D341Med (cell line): ENCODE measurements at regions not wholly inside any gene's neighbourhood (a gene's known extent, or its start where the extent isn't known, plus 50 kb on each side); places are given as distances from the start of the nearest gene placed in this dataset.
A peak's percentile ranks its signal among the peaks of the same experiment; 100 is the strongest.

ENCODE experiments used
- DNase-seq: peaks from one replicate; pipeline ENCODE4 v3.0.0; 2012; ENCODE audit warnings: low spot score

- no peak for DNase-seq
Observed at GRCh38 chrX:5528057-5528456, 700.6 kb downstream of the NLGN4X start.

GRCh38 chrX:5526191-5526590 is 702.5 kb downstream of the NLGN4X start:
- no peak for DNase-seq

- DNase-seq = no peak
Observed at GRCh38 chrX:5490786-5491563, 737.7 kb downstream of the NLGN4X start.

- no peak for DNase-seq
Observed at GRCh38 chrX:5474282-5474681, 754.4 kb downstream of the NLGN4X start.

GRCh38 chrX:5458300-5458842 is 770.3 kb downstream of the NLGN4X start:
- DNase-seq = peak; percentile 15

GRCh38 chrX:5449323-5449722 is 779.3 kb downstream of the NLGN4X start:
- DNase-seq = no peak

- no peak for DNase-seq
Observed at GRCh38 chrX:5431823-5432222, 796.8 kb downstream of the NLGN4X start.

- no peak for DNase-seq
Observed at GRCh38 chrX:5425119-5425518, 803.5 kb downstream of the NLGN4X start.

- DNase-seq = no peak
Observed at GRCh38 chrX:5417381-5417780, 811.3 kb downstream of the NLGN4X start.

GRCh38 chrX:5415738-5416137 is 812.9 kb downstream of the NLGN4X start:
- no peak for DNase-seq

GRCh38 chrX:5409106-5409505 is 819.6 kb downstream of the NLGN4X start:
- DNase-seq = no peak

GRCh38 chrX:5402461-5402860 is 826.2 kb downstream of the NLGN4X start:
- DNase-seq = no peak

GRCh38 chrX:5399403-5399802 is 829.3 kb downstream of the NLGN4X start:
- no peak for DNase-seq

GRCh38 chrX:5397409-5397808 is 831.3 kb downstream of the NLGN4X start:
- DNase-seq = no peak

- DNase-seq = no peak
Observed at GRCh38 chrX:5390376-5390775, 838.3 kb downstream of the NLGN4X start.

- DNase-seq = no peak
Observed at GRCh38 chrX:5388087-5388486, 840.6 kb downstream of the NLGN4X start.

GRCh38 chrX:5380426-5380825 is 848.2 kb downstream of the NLGN4X start:
- no peak for DNase-seq

- DNase-seq = no peak
Observed at GRCh38 chrX:5341902-5342301, 886.8 kb downstream of the NLGN4X start.

- no peak for DNase-seq
Observed at GRCh38 chrX:5337160-5337559, 891.5 kb downstream of the NLGN4X start.

GRCh38 chrX:5324546-5324945 is 904.1 kb downstream of the NLGN4X start:
- DNase-seq = no peak

- no peak for DNase-seq
Observed at GRCh38 chrX:5314148-5314547, 914.5 kb downstream of the NLGN4X start.

GRCh38 chrX:5307416-5307815 is 921.3 kb downstream of the NLGN4X start:
- no peak for DNase-seq

- DNase-seq = no peak
Observed at GRCh38 chrX:5306654-5307121, 922.0 kb downstream of the NLGN4X start.

- DNase-seq = no peak
Observed at GRCh38 chrX:5305452-5305851, 923.2 kb downstream of the NLGN4X start.
